Endothelial cell of umbilical vein (primary cell): ENCODE measurements at regions not wholly inside any gene's neighbourhood (a gene's known extent, or its start where the extent isn't known, plus 50 kb on each side); places are given as distances from the start of the nearest gene placed in this dataset.

Experiments used
- BruUV-seq: library from RNA; stranded (reverse); fragments of 400-500 nt; replicated peaks from 2 replicates; lab custom pipeline; 2021; lab: Mats Ljungman, UMichigan
- CTCF ChIA-PET: fragments of 300-600, 350-600 bp; sonication (Branson Sonifier 250); formaldehyde crosslinking; loops from one replicate; lab custom pipeline; 2021; ENCODE audit warnings: antibody characterized with exemption, inconsistent platforms; lab: Charles Lee
- POLR2A ChIA-PET: fragments of 300-600, 350-600 bp; sonication (Branson Sonifier 250); formaldehyde crosslinking; loops from one replicate; lab custom pipeline; 2021; ENCODE audit warnings: antibody characterized with exemption, inconsistent platforms; lab: Charles Lee
- DNase-seq: peaks from one replicate; pipeline ENCODE4 v3.0.0-alpha.2; 2011; ENCODE audit warnings: low read depth, low spot score
- FAIRE-seq: peaks from 2 replicates; lab custom pipeline; 2011; peaks lifted over from hg19 to GRCh38; lab: Jason Lieb, UNC
- H2AFZ ChIP-seq: 2 replicates; pipeline ENCODE4 v1.6.0; 2012; ENCODE audit warnings: low read depth, low read length, control low read depth, inconsistent platforms
- H3K27ac ChIP-seq: 2 replicates; pipeline ENCODE4 v1.5.1; 2011; ENCODE audit warnings: low read depth, mild to moderate bottlenecking, control low read depth, low read length, moderate library complexity; ENCODE audit not compliant: insufficient read depth
- H3K27me3 ChIP-seq, 2 experiments: 2 replicates each; pipeline versions ENCODE4 v1.6.0 to v1.6.1; 2011; ENCODE audit warnings: low read length in 2 of 2, mixed read lengths in 1 of 2; ENCODE audit not compliant: control insufficient read depth in 2 of 2, insufficient read depth in 2 of 2
- H3K36me3 ChIP-seq, 2 experiments: 2 replicates in 1 of 2; 3 replicates in 1 of 2; pipeline ENCODE4 v1.5.1; 2011; ENCODE audit warnings: low read length in 2 of 2, mild to moderate bottlenecking in 1 of 2, moderate library complexity in 1 of 2; ENCODE audit not compliant: control insufficient read depth in 2 of 2, insufficient read depth in 2 of 2; ENCODE audit errors: extremely low read depth in 1 of 2
- H3K4me1 ChIP-seq: 3 replicates; pipeline ENCODE4 v1.5.1; 2011; ENCODE audit warnings: mild to moderate bottlenecking, low read length; ENCODE audit not compliant: control insufficient read depth, insufficient read depth; ENCODE audit errors: extremely low read depth
- H3K4me2 ChIP-seq: 2 replicates; pipeline ENCODE4 v1.6.1; 2011; ENCODE audit warnings: low read length, control low read depth, mixed read lengths; ENCODE audit not compliant: insufficient read depth
- H3K4me3 ChIP-seq, 3 experiments: fragments of 200-600 bp in 1 of 3; sonication (generic), shearing (Covaris generic) in 1 of 3; replicated peaks in 1 of 3; 2 replicates each; pipeline ENCODE4 v1.5.1; 2011 to 2016; ENCODE audit warnings: control low read depth in 3 of 3, low read length in 3 of 3, mild to moderate bottlenecking in 2 of 3, inconsistent platforms in 1 of 3, low read depth in 1 of 3, moderate library complexity in 1 of 3; ENCODE audit not compliant: insufficient read depth in 1 of 3
- H3K79me2 ChIP-seq: 2 replicates; pipeline ENCODE4 v1.6.0; 2012; ENCODE audit warnings: low read length, inconsistent platforms; ENCODE audit not compliant: control insufficient read depth, insufficient read depth
- H3K9ac ChIP-seq: replicated peaks from 2 replicates; pipeline ENCODE3; 2011; ENCODE audit warnings: low read length, control low read depth; ENCODE audit not compliant: insufficient read depth; ENCODE audit errors: extremely low read depth
- H3K9me1 ChIP-seq: replicated peaks from 3 replicates; pipeline ENCODE4 v1.6.0; 2011; ENCODE audit warnings: mild to moderate bottlenecking, low read length; ENCODE audit not compliant: control insufficient read depth, insufficient read depth; ENCODE audit errors: extremely low read depth
- H3K9me3 ChIP-seq: replicated peaks from 2 replicates; pipeline ENCODE4 v1.5.1; 2012; ENCODE audit warnings: low read length, inconsistent platforms; ENCODE audit not compliant: control insufficient read depth, insufficient read depth
- H4K20me1 ChIP-seq: replicated peaks from 2 replicates; pipeline ENCODE3; 2011; ENCODE audit warnings: mild to moderate bottlenecking, low read length; ENCODE audit not compliant: control insufficient read depth, insufficient read depth; ENCODE audit errors: extremely low read depth
- POLR2A ChIP-seq: IDR thresholded peaks from 2 replicates; pipeline ENCODE4 v1.6.1; 2012; ENCODE audit warnings: low read depth, mild to moderate bottlenecking, control low read depth, low read length
- POLR2AphosphoS5 ChIP-seq: IDR thresholded peaks from 2 replicates; pipeline ENCODE4 v1.6.1; 2012; ENCODE audit warnings: low read depth, mild to moderate bottlenecking, control low read depth, low read length, moderate library complexity; ENCODE audit not compliant: insufficient read depth
- dilution Hi-C: fragments of 300-500 bp; cut with MboI; formaldehyde crosslinking; loops from one replicate; pipeline ENCODE4 v1.15.0; 2019; ENCODE audit warnings: low sequenced_read_pairs; ENCODE audit not compliant: extremely low pct_ligation_motif_present
- intact Hi-C: fragments of 100-400 bp; cut with micrococcal nuclease; formaldehyde crosslinking; loops from one replicate; pipeline ENCODE4 v1.10.0; 2022
- TF ChIP-seq, protein P1 (sequence below): IDR thresholded peaks from 2 replicates; pipeline ENCODE4 v1.6.1; 2011; ENCODE audit not compliant: insufficient read depth, insufficient read length

DNA sequence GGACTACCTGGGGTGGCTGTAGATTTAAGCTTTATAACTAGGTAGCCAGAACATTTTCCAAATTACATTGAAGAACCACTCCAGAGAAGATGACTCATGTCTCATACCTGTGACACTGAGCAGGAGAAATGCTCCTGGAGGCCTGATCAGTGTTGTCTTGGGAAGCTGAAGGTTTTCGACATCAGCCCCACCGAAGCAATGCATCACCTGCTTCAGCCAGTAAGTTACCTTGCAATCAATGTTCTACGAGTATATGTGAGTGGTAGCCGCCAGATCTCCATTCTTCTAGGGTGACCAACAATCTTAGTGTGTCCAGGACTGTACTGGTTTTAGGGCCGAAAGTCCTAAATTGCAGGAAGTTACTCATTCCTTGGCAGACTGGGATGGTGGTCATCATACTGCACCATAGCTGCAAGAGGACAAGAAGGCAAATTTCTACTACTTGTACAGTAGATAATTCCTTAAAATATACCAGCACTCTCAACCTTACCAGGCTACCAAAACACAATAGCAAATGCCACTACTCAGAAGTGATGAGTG, 109.3 kb upstream of the LINC00305 start:
- Histone ChIP-seq H3K9me1 (no peaks in the 10 kb centered on the region), H3K4me3 (no peak overlapping the region), H3K9ac (no peak overlapping the region), H4K20me1 (no peaks in the 10 kb centered on the region), H3K27me3 (no peaks in the 10 kb centered on the region), H3K4me2 (no peak overlapping the region), H2AFZ (no peak overlapping the region), H3K4me1 (no peaks in the 10 kb centered on the region), H3K27ac (no peak overlapping the region), H3K9me3 (no peaks in the 10 kb centered on the region), H3K36me3 (no peaks in the 10 kb centered on the region), H3K79me2 (no peaks in the 10 kb centered on the region)
- dilution Hi-C loops (no loop called here), intact Hi-C loops (no loop called here)
- CTCF ChIA-PET: no interaction called here
- DNase-seq (no peak), FAIRE-seq (no peak)
- POLR2A ChIA-PET: no interaction called here
- BruUV-seq: no TSS peak
- TF ChIP-seq, protein P1, sequence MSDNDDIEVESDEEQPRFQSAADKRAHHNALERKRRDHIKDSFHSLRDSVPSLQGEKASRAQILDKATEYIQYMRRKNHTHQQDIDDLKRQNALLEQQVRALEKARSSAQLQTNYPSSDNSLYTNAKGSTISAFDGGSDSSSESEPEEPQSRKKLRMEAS: no peak
- TF ChIP-seq POLR2A (no peak), POLR2AphosphoS5 (no peak)

DNA sequence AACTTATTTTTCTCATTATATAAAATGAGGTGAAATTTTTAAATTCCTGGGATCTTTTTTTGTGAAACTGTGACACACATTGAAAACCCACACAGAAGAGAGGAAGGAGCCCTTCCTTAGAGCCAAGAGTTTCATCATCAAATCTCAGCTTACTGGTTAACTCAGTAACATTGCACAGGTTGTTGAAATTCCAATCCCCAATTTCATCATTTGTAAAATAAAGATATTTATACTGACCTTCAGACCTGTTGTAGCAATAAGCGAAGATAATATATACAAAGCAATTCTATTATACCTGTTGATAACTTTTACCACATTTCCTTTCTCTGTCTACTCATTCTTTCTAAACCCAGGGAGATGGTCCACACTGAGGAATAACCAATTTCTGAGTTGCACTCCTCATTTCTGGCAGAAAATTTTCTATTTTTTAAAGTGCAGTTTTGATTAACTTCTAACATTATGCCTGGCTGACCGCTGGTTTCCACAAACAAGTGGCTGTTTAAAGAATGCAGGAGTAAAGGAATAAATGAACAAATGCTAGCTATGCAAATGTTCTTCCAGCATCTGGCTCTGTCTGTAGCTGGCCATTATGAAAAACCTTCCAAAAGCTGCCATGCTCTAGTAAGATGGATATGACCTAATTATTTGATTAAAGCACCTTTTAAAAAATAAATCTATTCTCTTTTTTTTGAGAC, 105.7 kb upstream of the LINC00305 start:
- no TSS peak for BruUV-seq
- POLR2A ChIA-PET: no interaction called here

More for the DNA sequence above, 105.7 kb upstream of the LINC00305 start:
- dilution Hi-C loops (no loop called here), intact Hi-C loops (no loop called here)
- Histone ChIP-seq H3K4me2 (no peak overlapping the region), H3K36me3 (no peaks in the 10 kb centered on the region), H3K9me1 (no peaks in the 10 kb centered on the region), H3K79me2 (no peaks in the 10 kb centered on the region), H3K27ac (no peak overlapping the region), H3K9me3 (no peaks in the 10 kb centered on the region), H4K20me1 (no peaks in the 10 kb centered on the region), H3K4me1 (no peaks in the 10 kb centered on the region), H3K9ac (no peak overlapping the region), H3K27me3 (no peaks in the 10 kb centered on the region), H3K4me3 (no peak overlapping the region), H2AFZ (no peak overlapping the region)
- CTCF ChIA-PET: no interaction called here
- no peak for FAIRE-seq
- no peak for DNase-seq
- TF ChIP-seq, protein P1: no peak
